Prostate gland (tissue), 2 donors: ENCODE measurements at regions not wholly inside any gene's neighbourhood (a gene's known extent, or its start where the extent isn't known, plus 50 kb on each side); places are given as distances from the start of the nearest gene placed in this dataset.

Experiments
- DNase-seq: peaks from one replicate; pipeline ENCODE4 v3.0.0-alpha.2; 2019; ENCODE audit warnings: low spot score
- H3K27ac ChIP-seq, 2 donors: fragments of 200-600 bp; sonication (generic); 2 replicates each; pipeline ENCODE4 v1.5.1; 2017 to 2019
- H3K27me3 ChIP-seq: fragments of 200-600 bp; sonication (generic); replicated peaks from 2 replicates; pipeline ENCODE4 v1.5.1; 2019; ENCODE audit not compliant: insufficient read depth
- H3K36me3 ChIP-seq, 2 donors: fragments of 200-600 bp; sonication (generic); 1 replicate in 1 of 2; 2 replicates in 1 of 2; pipeline versions ENCODE4 v1.5.1 to v1.8.1; 2017 to 2019
- H3K4me1 ChIP-seq: fragments of 200-600 bp; sonication (generic); replicated peaks from 2 replicates; pipeline ENCODE4 v1.5.1; 2019
- H3K4me3 ChIP-seq, 2 donors: fragments of 200-600 bp; sonication (generic); 2 replicates each; pipeline ENCODE4 v1.5.1; 2017 to 2019
- H3K9me3 ChIP-seq: fragments of 200-600 bp; sonication (generic); 2 replicates; pipeline ENCODE4 v1.5.1; 2017
- CTCF ChIP-seq, 4 experiments: fragments of 200-600 bp in 2 of 4; fragments of 450-650 bp in 2 of 4; sonication (generic) in 2 of 4; IDR thresholded peaks; 1 replicate in 3 of 4; 2 replicates in 1 of 4; pipeline ENCODE4 v1.5.1; 2016 to 2019; ENCODE audit warnings: antibody characterized with exemption in 4 of 4, mild to moderate bottlenecking in 2 of 4, moderate library complexity in 2 of 4
- POLR2A ChIP-seq: fragments of 450-650 bp; IDR thresholded peaks from one replicate; pipeline ENCODE4 v1.6.1; 2016; ENCODE audit warnings: antibody characterized with exemption, mild to moderate bottlenecking
- POLR2AphosphoS5 ChIP-seq: sonication (generic); formaldehyde crosslinking; IDR thresholded peaks from one replicate; pipeline ENCODE4 v1.6.1; 2017; ENCODE audit warnings: antibody characterized with exemption
- WGBS: methylation state at CpG from one replicate; pipeline ENCODE4 v1.1.5; 2018; 5-methylcytosine and 5-hydroxymethylcytosine counted together
- intact Hi-C: fragments of 100-400 bp; cut with DNase I; formaldehyde crosslinking; loops from one replicate; pipeline ENCODE4 v1.14.2; 2022

GRCh38 chr2:121955426-121955825 is 200.0 kb downstream of the TSN start:
- no peak for DNase-seq
- intact Hi-C loops: no loop called here
- Histone ChIP-seq H3K4me3 (no peak overlapping the region), H3K36me3 (no peaks in the 10 kb centered on the region), H3K4me1 (no peaks in the 10 kb centered on the region), H3K9me3 (no peaks in the 10 kb centered on the region), H3K27me3 (no peaks in the 10 kb centered on the region), H3K27ac (no peak overlapping the region)
- no peak for TF ChIP-seq CTCF (IDR thresholded peaks at IDR 0.05)
- TF ChIP-seq POLR2A: no peak
- no peak for TF ChIP-seq POLR2AphosphoS5
- WGBS: 20% methylated on average over 6 of the region's 6 CpGs

- intact Hi-C loops: no loop called here
- H3K4me3 ChIP-seq: no peak overlapping the region
- DNase-seq: no peak
- 64% methylated on average over 9 of the region's 9 CpGs for WGBS
- no peaks in the 10 kb centered on the region for H3K4me1 ChIP-seq
- H3K9me3 ChIP-seq: no peaks in the 10 kb centered on the region
- H3K27me3 ChIP-seq: no peaks in the 10 kb centered on the region
- H3K36me3 ChIP-seq: no peaks in the 10 kb centered on the region
- no peak overlapping the region for H3K27ac ChIP-seq
- TF ChIP-seq POLR2AphosphoS5: no peak
- TF ChIP-seq POLR2A: no peak
- TF ChIP-seq CTCF (IDR thresholded peaks at IDR 0.05): no peak
Measured at GRCh38 chr2:121955872-121956271, 200.4 kb downstream of the TSN start.

- Histone ChIP-seq H3K36me3 (no peaks in the 10 kb centered on the region), H3K9me3 (no peaks in the 10 kb centered on the region), H3K27ac (no peak overlapping the region), H3K4me1 (no peaks in the 10 kb centered on the region), H3K27me3 (no peaks in the 10 kb centered on the region), H3K4me3 (no peak overlapping the region)
- WGBS: 82% methylated on average over 7 of the region's 7 CpGs
- DNase-seq: no peak
- intact Hi-C loops: no loop called here
- TF ChIP-seq CTCF (IDR thresholded peaks at IDR 0.05): no peak
- TF ChIP-seq POLR2A: no peak
- TF ChIP-seq POLR2AphosphoS5: no peak
Measured at GRCh38 chr2:121960251-121960650, 204.8 kb downstream of the TSN start.

GRCh38 chr2:121961761-121962160 is 206.3 kb downstream of the TSN start:
- TF ChIP-seq CTCF (IDR thresholded peaks at IDR 0.05): no peak
- no peak for TF ChIP-seq POLR2A
- no peak for TF ChIP-seq POLR2AphosphoS5
- no peaks in the 10 kb centered on the region for H3K36me3 ChIP-seq
- 88% methylated on average over 5 of the region's 5 CpGs for WGBS
- no peak for DNase-seq
- H3K4me1 ChIP-seq: no peaks in the 10 kb centered on the region
- intact Hi-C loops: no loop called here
- H3K4me3 ChIP-seq: no peak overlapping the region
- H3K27me3 ChIP-seq: no peaks in the 10 kb centered on the region
- H3K27ac ChIP-seq: no peak overlapping the region
- H3K9me3 ChIP-seq: no peaks in the 10 kb centered on the region

- Histone ChIP-seq H3K27me3 (no peaks in the 10 kb centered on the region), H3K4me1 (no peaks in the 10 kb centered on the region), H3K9me3 (no peaks in the 10 kb centered on the region), H3K36me3 (no peaks in the 10 kb centered on the region), H3K27ac (no peak overlapping the region), H3K4me3 (no peak overlapping the region)
- TF ChIP-seq POLR2AphosphoS5: no peak
- no peak for TF ChIP-seq CTCF (IDR thresholded peaks at IDR 0.05)
- no peak for TF ChIP-seq POLR2A
- no peak for DNase-seq
- 82% methylated on average over 7 of the region's 7 CpGs for WGBS
- intact Hi-C loops: no loop called here
Measured at GRCh38 chr2:121965661-121966060, 210.2 kb downstream of the TSN start.
